ENCODE measurements at regions not wholly inside any gene's neighbourhood (a gene's known extent, or its start where the extent isn't known, plus 50 kb on each side); places are given as distances from the start of the nearest gene placed in this dataset.
"Not testable (repeated sequence)": the region's sequence is repeated elsewhere in the genome, so short reads cannot be mapped to it uniquely, and the experiment has no call there.

- no peak overlapping the region for H3K9ac ChIP-seq (ENCODE audit: low read depth, low read length)
- peaks cover 14% of the 10 kb centered on the region for H3K4me1 ChIP-seq (ENCODE audit: insufficient read depth, low read length)
- no peaks in the 10 kb centered on the region for H3K36me3 ChIP-seq (ENCODE audit: insufficient read depth, low read depth, low read length)
- H3K4me3 ChIP-seq (ENCODE audit: low read length), result no peak overlapping the region
- H3K9me3 ChIP-seq (ENCODE audit: insufficient read depth, low read depth, low read length), result no peaks in the 10 kb centered on the region
- no peaks in the 10 kb centered on the region for H3K27me3 ChIP-seq (ENCODE audit: insufficient read depth, low read length)
- H3K27ac ChIP-seq (ENCODE audit: low read length), result no peak overlapping the region
These were observed 512.1 kb downstream of the IRS2 start for GRCh38 chr13:109274188-109274821.

- Histone ChIP-seq H3K4me1 (ENCODE audit: insufficient read depth, low read length) (peaks cover 14% of the 10 kb centered on the region), H3K4me3 (ENCODE audit: low read length) (no peak overlapping the region), H3K36me3 (ENCODE audit: insufficient read depth, low read depth, low read length) (no peaks in the 10 kb centered on the region), H3K9ac (ENCODE audit: low read depth, low read length) (no peak overlapping the region), H3K9me3 (ENCODE audit: insufficient read depth, low read depth, low read length) (no peaks in the 10 kb centered on the region), H3K27ac (ENCODE audit: low read length) (no peak overlapping the region), H3K27me3 (ENCODE audit: insufficient read depth, low read length) (no peaks in the 10 kb centered on the region)
These were observed 513.0 kb downstream of the IRS2 start for GRCh38 chr13:109273326-109273751.

GRCh38 chr13:109272595-109273325 lies 513.6 kb downstream of the IRS2 start:
- no peaks in the 10 kb centered on the region for H3K27me3 ChIP-seq (ENCODE audit: insufficient read depth, low read length)
- peaks cover 14% of the 10 kb centered on the region for H3K4me1 ChIP-seq (ENCODE audit: insufficient read depth, low read length)
- no peaks in the 10 kb centered on the region for H3K36me3 ChIP-seq (ENCODE audit: insufficient read depth, low read depth, low read length)
- no peaks in the 10 kb centered on the region for H3K9me3 ChIP-seq (ENCODE audit: insufficient read depth, low read depth, low read length)
- no peak overlapping the region for H3K4me3 ChIP-seq (ENCODE audit: low read length)
- H3K9ac ChIP-seq (ENCODE audit: low read depth, low read length), result no peak overlapping the region
- no peak overlapping the region for H3K27ac ChIP-seq (ENCODE audit: low read length)

DNA sequence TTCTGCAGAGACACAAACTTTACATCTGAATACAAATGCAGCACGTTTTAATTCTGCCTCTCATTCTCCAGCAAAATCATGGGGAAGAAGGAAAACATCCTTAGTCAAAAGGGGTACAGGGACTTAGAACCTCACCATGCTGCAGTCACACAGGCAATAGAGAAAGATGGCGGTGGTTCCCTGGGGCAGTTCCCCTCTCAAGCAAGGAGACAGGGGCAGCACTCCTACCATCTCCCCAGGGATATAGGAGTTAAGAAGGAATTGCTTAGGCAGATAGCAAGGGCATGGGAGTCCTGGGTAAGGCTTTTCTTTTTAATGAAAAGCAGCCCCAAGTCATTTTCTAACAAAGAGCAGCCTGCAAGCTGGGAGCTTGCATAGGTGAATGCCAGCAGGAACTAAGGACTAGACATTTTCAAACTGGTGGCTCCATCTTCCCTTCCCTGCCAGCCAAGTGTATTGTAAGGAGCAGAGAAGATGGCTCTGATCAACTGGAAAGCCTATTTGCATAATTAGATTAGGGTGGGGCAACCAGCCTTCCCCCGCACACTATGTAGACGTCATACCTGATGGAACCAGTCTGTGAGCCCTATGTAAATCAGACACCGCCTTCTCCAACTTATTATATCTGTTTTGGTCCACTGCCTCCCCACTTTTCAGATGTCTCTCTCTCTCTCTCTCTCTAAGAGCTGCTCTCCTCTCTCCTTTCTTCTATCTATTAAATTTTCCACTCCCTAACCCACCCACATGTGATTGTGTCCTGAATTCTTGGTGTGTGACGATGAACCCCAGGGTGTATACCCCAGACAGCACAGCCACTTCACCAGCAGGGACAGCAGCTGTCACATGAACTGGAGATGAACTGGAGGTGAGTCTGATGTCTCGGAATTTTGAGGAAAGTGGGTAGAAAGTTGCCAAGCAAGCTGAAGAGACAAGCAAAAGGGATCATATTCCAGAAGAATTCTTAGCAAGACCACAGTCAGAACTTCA lies 514.5 kb downstream of the IRS2 start:
- Histone ChIP-seq H3K4me1 (ENCODE audit: insufficient read depth, low read length) (peaks cover 14% of the 10 kb centered on the region), H3K27me3 (ENCODE audit: insufficient read depth, low read length) (no peaks in the 10 kb centered on the region), H3K36me3 (ENCODE audit: insufficient read depth, low read depth, low read length) (no peaks in the 10 kb centered on the region), H3K4me3 (ENCODE audit: low read length) (no peak overlapping the region), H3K9ac (ENCODE audit: low read depth, low read length) (no peak overlapping the region), H3K27ac (ENCODE audit: low read length) (no peak overlapping the region), H3K9me3 (ENCODE audit: insufficient read depth, low read depth, low read length) (no peaks in the 10 kb centered on the region)

DNA sequence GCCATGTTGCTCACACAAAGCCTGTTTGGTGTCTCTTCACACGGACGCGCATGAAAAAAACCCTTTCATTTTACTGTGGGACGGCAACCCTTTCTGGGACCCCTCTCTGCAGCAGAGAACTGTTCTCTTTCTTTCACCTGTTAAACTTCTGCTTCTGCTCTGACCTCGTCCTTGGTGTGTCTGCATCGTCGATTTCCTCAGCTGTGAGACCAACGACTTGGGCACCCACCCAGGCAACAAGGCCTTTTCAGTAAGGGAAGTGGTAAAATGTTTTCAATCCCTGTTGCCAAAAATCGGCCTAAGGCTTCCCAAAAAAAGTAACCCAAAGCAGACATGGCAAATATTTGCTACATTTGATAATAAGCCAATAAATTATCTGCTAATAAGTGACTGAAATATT lies 515.3 kb downstream of the IRS2 start:
- Histone ChIP-seq H3K4me1 (ENCODE audit: insufficient read depth, low read length) (peaks cover 14% of the 10 kb centered on the region), H3K27ac (ENCODE audit: low read length) (no peak overlapping the region), H3K4me3 (ENCODE audit: low read length) (no peak overlapping the region), H3K27me3 (ENCODE audit: insufficient read depth, low read length) (no peaks in the 10 kb centered on the region), H3K36me3 (ENCODE audit: insufficient read depth, low read depth, low read length) (no peaks in the 10 kb centered on the region), H3K9ac (ENCODE audit: low read depth, low read length) (peak overlapping the region; percentile 29; the same call in 1 of the 2 replicates), H3K9me3 (ENCODE audit: insufficient read depth, low read depth, low read length) (no peaks in the 10 kb centered on the region)

DNA sequence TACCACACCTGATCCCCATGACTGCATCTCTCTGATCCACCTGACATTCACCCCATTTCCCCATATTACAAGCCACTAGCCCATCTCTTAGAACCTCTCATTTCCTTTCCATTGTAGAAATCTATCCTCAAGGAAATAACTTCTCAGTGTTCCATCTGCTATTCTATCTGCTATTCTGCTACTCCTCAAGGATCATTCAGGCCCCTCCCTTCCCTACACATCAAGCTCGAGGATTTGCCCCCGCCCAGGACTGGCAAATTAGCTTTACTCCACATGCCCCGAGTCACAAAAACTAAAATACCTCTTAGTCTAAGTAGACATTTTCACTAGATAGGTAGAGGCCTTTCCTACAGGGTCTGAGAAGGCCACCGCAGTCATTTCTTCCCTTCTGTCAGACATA lies 517.0 kb downstream of the IRS2 start:
- not testable (repeated sequence) for H3K36me3 ChIP-seq (ENCODE audit: insufficient read depth, low read depth, low read length); H3K27me3 ChIP-seq (ENCODE audit: insufficient read depth, low read length); H3K9me3 ChIP-seq (ENCODE audit: insufficient read depth, low read depth, low read length); H3K4me3 ChIP-seq (ENCODE audit: low read length); H3K9ac ChIP-seq (ENCODE audit: low read depth, low read length); H3K27ac ChIP-seq (ENCODE audit: low read length)
- H3K4me1 ChIP-seq (ENCODE audit: insufficient read depth, low read length), result peaks cover 11% of the 10 kb centered on the region

DNA sequence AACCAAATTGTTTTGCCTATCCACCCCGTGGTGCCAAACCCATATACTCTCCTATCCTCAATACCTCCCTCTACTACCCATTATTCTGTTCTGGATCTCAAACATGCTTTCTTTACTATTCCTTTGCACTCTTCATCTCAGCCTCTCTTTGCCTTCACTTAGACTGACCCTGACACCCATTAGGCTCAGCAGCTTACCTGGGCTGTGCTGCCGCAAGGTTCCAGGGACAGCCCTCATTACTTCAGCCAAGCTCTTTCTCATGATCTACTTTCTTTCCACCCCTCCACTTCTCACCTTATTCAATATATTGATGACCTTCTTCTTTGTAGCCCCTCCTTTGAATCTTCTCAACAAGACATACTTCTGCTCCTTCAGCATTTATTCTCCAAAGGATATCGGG lies 517.9 kb downstream of the IRS2 start:
- not testable (repeated sequence) for H3K9me3 ChIP-seq (ENCODE audit: insufficient read depth, low read depth, low read length); H3K27ac ChIP-seq (ENCODE audit: low read length); H3K27me3 ChIP-seq (ENCODE audit: insufficient read depth, low read length); H3K4me3 ChIP-seq (ENCODE audit: low read length); H3K36me3 ChIP-seq (ENCODE audit: insufficient read depth, low read depth, low read length); H3K9ac ChIP-seq (ENCODE audit: low read depth, low read length)
- peaks cover 17% of the 10 kb centered on the region for H3K4me1 ChIP-seq (ENCODE audit: insufficient read depth, low read length)

DNA sequence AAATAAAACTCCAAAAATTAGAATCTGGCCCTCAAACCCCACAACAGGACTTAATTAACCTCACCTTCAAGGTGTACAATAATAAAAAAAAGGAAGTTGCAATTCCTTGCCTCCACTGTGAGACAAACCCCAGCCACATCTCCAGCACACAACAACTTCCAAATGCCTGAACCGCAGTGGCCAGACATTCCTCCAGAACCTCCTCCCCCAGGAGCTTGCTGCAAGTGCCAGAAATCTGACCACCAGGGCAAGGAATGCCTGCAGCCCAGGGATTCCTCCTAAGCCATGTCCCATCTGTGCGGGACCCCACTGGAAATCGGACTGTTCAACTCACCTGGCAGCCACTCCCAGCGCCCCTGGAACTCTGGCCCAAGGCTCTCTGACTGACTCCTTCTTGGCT lies 519.0 kb downstream of the IRS2 start:
- not testable (repeated sequence) for H3K4me3 ChIP-seq (ENCODE audit: low read length); H3K27ac ChIP-seq (ENCODE audit: low read length); H3K36me3 ChIP-seq (ENCODE audit: insufficient read depth, low read depth, low read length); H3K27me3 ChIP-seq (ENCODE audit: insufficient read depth, low read length); H3K9ac ChIP-seq (ENCODE audit: low read depth, low read length); H3K9me3 ChIP-seq (ENCODE audit: insufficient read depth, low read depth, low read length)
- H3K4me1 ChIP-seq (ENCODE audit: insufficient read depth, low read length), result peaks cover 17% of the 10 kb centered on the region

GRCh38 chr13:109265438-109265742 lies 521.0 kb downstream of the IRS2 start:
- not testable (repeated sequence) for H3K9me3 ChIP-seq (ENCODE audit: insufficient read depth, low read depth, low read length); H3K27me3 ChIP-seq (ENCODE audit: insufficient read depth, low read length); H3K4me3 ChIP-seq (ENCODE audit: low read length); H3K36me3 ChIP-seq (ENCODE audit: insufficient read depth, low read depth, low read length); H3K9ac ChIP-seq (ENCODE audit: low read depth, low read length); H3K4me1 ChIP-seq (ENCODE audit: insufficient read depth, low read length); H3K27ac ChIP-seq (ENCODE audit: low read length)

- H3K27ac ChIP-seq (ENCODE audit: low read length); H3K9ac ChIP-seq (ENCODE audit: low read depth, low read length); H3K4me1 ChIP-seq (ENCODE audit: insufficient read depth, low read length); H3K36me3 ChIP-seq (ENCODE audit: insufficient read depth, low read depth, low read length); H3K4me3 ChIP-seq (ENCODE audit: low read length); H3K27me3 ChIP-seq (ENCODE audit: insufficient read depth, low read length); H3K9me3 ChIP-seq (ENCODE audit: insufficient read depth, low read depth, low read length): not testable (repeated sequence)
These were observed 521.6 kb downstream of the IRS2 start for GRCh38 chr13:109264603-109265437.

- H3K9me3 ChIP-seq (ENCODE audit: insufficient read depth, low read depth, low read length); H3K4me3 ChIP-seq (ENCODE audit: low read length); H3K27me3 ChIP-seq (ENCODE audit: insufficient read depth, low read length); H3K27ac ChIP-seq (ENCODE audit: low read length); H3K9ac ChIP-seq (ENCODE audit: low read depth, low read length); H3K36me3 ChIP-seq (ENCODE audit: insufficient read depth, low read depth, low read length); H3K4me1 ChIP-seq (ENCODE audit: insufficient read depth, low read length): not testable (repeated sequence)
These were observed 528.6 kb downstream of the IRS2 start for GRCh38 chr13:109257761-109258157.

All from iPS-20b (cell line).